Neuronal stem cell (in vitro differentiated cells): ENCODE measurements at regions not wholly inside any gene's neighbourhood (a gene's known extent, or its start where the extent isn't known, plus 50 kb on each side); places are given as distances from the start of the nearest gene placed in this dataset.

ENCODE experiments used
- DNase-seq: peaks from one replicate; pipeline ENCODE4 v3.0.0-alpha.2; 2013; ENCODE audit warnings: low spot score
- H2AFZ ChIP-seq: one replicate; pipeline ENCODE4 v1.6.1; 2013; ENCODE audit warnings: mild to moderate bottlenecking, low read length, inconsistent platforms
- H2AK5ac ChIP-seq: 2 replicates; pipeline ENCODE4 v1.6.1; 2013; ENCODE audit warnings: low read depth, mild to moderate bottlenecking, inconsistent platforms, low read length, moderate library complexity, mixed read lengths
- H2BK120ac ChIP-seq: 2 replicates; pipeline ENCODE4 v1.6.1; 2013; ENCODE audit warnings: low read depth, mild to moderate bottlenecking, inconsistent platforms, low read length, moderate library complexity, mixed read lengths
- H2BK12ac ChIP-seq: one replicate; pipeline ENCODE4 v1.6.1; 2013; ENCODE audit warnings: low read length, inconsistent platforms
- H2BK15ac ChIP-seq: 2 replicates; pipeline ENCODE4 v1.6.1; 2013; ENCODE audit warnings: mild to moderate bottlenecking, low read length, inconsistent platforms, mixed read lengths
- H2BK5ac ChIP-seq: one replicate; pipeline ENCODE4 v1.6.1; 2013; ENCODE audit warnings: inconsistent platforms, mild to moderate bottlenecking, low read length, moderate library complexity
- H3K14ac ChIP-seq: one replicate; pipeline ENCODE4 v1.6.1; 2013; ENCODE audit warnings: low read length, inconsistent platforms
- H3K18ac ChIP-seq: 2 replicates; pipeline ENCODE4 v1.6.1; 2013; ENCODE audit warnings: low read length, inconsistent platforms
- H3K23ac ChIP-seq: 2 replicates; pipeline ENCODE4 v1.6.1; 2013; ENCODE audit warnings: low read depth, mild to moderate bottlenecking, mixed read lengths, low read length, inconsistent platforms; ENCODE audit not compliant: poor library complexity
- H3K27ac ChIP-seq: replicated peaks from 3 replicates; pipeline ENCODE4 v1.5.1; 2013; ENCODE audit warnings: low read length, inconsistent platforms
- H3K27me3 ChIP-seq, 3 experiments: 2 replicates each; pipeline ENCODE4 v1.6.1; 2013; ENCODE audit warnings: low read length in 3 of 3, mild to moderate bottlenecking in 2 of 3, inconsistent platforms in 1 of 3, low read depth in 1 of 3, mixed read lengths in 1 of 3, moderate library complexity in 1 of 3; ENCODE audit not compliant: control insufficient read depth in 3 of 3, insufficient read depth in 3 of 3
- H3K36me3 ChIP-seq, 2 donors: replicated peaks in 1 of 2; 2 replicates each; pipeline ENCODE4 v1.6.1; 2013; ENCODE audit warnings: low read length in 2 of 2; ENCODE audit not compliant: control insufficient read depth in 2 of 2, insufficient read depth in 2 of 2
- H3K4ac ChIP-seq: 2 replicates; pipeline ENCODE4 v1.6.1; 2013; ENCODE audit warnings: inconsistent platforms, mild to moderate bottlenecking, low read length, moderate library complexity
- H3K4me1 ChIP-seq, 2 donors: 1 replicate in 1 of 2; 2 replicates in 1 of 2; pipeline ENCODE4 v1.6.1; 2013; ENCODE audit warnings: low read length in 2 of 2, low read depth in 1 of 2; ENCODE audit not compliant: control insufficient read depth in 2 of 2, insufficient read depth in 1 of 2
- H3K4me2 ChIP-seq: one replicate; pipeline ENCODE4 v1.6.1; 2013; ENCODE audit warnings: mild to moderate bottlenecking, low read length, inconsistent platforms; ENCODE audit not compliant: insufficient read depth, poor library complexity, severe bottlenecking
- H3K4me3 ChIP-seq, 2 donors: 2 replicates each; pipeline ENCODE4 v1.5.1; 2013; ENCODE audit warnings: low read length in 2 of 2, mild to moderate bottlenecking in 2 of 2, inconsistent platforms in 1 of 2, moderate library complexity in 1 of 2
- H3K79me1 ChIP-seq: one replicate; pipeline ENCODE4 v1.6.1; 2013; ENCODE audit warnings: low read depth, mild to moderate bottlenecking, inconsistent platforms, low read length, moderate library complexity
- H3K9ac ChIP-seq: one replicate; pipeline ENCODE4 v1.6.1; 2013; ENCODE audit warnings: mild to moderate bottlenecking, low read depth, low read length, inconsistent platforms; ENCODE audit not compliant: poor library complexity
- H3K9me3 ChIP-seq, 2 donors: replicated peaks in 1 of 2; 2 replicates each; pipeline versions ENCODE3 to v1.6.1; 2013; ENCODE audit warnings: low read length in 2 of 2, mild to moderate bottlenecking in 2 of 2, inconsistent platforms in 1 of 2, low read depth in 1 of 2, mixed read lengths in 1 of 2, moderate library complexity in 1 of 2; ENCODE audit not compliant: control insufficient read depth in 2 of 2, insufficient read depth in 1 of 2
- H4K8ac ChIP-seq: one replicate; pipeline ENCODE4 v1.6.1; 2013; ENCODE audit warnings: low read depth, mild to moderate bottlenecking, inconsistent platforms, low read length, moderate library complexity
- H4K91ac ChIP-seq: one replicate; pipeline ENCODE4 v1.6.1; 2013; ENCODE audit warnings: low read length, low read depth, mild to moderate bottlenecking, inconsistent platforms; ENCODE audit not compliant: poor library complexity
- WGBS, 2 donors: extraction: QIAGEN DNeasy Blood & Tissue Kit; methylation state at CpG; one replicate each; pipeline ENCODE4 v1.1.7; 2013; ENCODE audit warnings: missing lambda C conversion rate in 2 of 2, mixed read lengths in 1 of 2; ENCODE audit not compliant: insufficient read length in 2 of 2, insufficient replicate concordance in 1 of 2; ENCODE audit errors: extremely low coverage in 2 of 2; 5-methylcytosine and 5-hydroxymethylcytosine counted together

DNA sequence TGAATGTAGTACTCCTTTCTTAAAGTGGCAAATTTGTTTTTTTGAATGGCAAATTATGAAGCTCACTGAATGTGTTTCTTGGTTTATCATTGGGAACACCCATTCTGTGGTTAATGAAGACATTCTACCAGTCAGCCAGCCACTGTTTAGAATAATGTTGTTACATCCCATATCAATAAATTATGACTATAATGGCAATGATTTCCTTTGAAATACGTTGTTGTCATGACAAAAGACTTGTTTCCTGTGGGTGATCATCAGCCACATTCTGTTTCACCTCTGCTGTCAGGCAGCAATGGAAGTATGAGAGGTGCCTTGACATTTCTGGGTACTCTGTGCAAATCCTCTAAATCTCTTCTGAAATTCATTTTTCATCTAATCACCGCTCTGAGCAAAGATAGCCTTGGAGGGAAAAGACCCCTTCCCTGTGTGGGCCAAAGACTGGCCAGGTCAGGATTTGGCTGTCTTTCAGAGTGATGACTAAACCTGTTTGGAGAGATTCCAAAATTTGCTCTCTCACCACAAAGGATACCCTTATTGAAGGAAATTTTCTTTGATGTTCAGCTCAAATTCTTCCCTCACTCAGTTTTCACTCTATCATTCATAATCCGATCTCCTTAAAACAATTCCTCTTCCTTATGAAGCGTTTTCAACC, 869.2 kb downstream of the BCL11A start:
- Histone ChIP-seq H3K9me3 (no peaks in the 10 kb centered on the region), H3K27ac (no peak overlapping the region), H3K4me1 (no peaks in the 10 kb centered on the region), H3K14ac (no peak overlapping the region), H3K9ac (no peak overlapping the region), H3K4me2 (no peak overlapping the region), H2BK5ac (no peak overlapping the region), H4K91ac (no peak overlapping the region), H3K4ac (no peak overlapping the region), H3K4me3 (no peak overlapping the region), H2BK120ac (no peak overlapping the region), H2AK5ac (no peak overlapping the region), H3K79me1 (no peaks in the 10 kb centered on the region), H3K23ac (no peak overlapping the region), H2BK12ac (no peak overlapping the region), H2AFZ (no peak overlapping the region), H3K18ac (no peak overlapping the region), H2BK15ac (no peak overlapping the region), H3K36me3 (no peaks in the 10 kb centered on the region), H4K8ac (no peak overlapping the region), H3K27me3 (no peaks in the 10 kb centered on the region)
- 100% methylated on average over 2 of the region's 4 CpGs for WGBS, 2 donors
- no peak for DNase-seq

DNA sequence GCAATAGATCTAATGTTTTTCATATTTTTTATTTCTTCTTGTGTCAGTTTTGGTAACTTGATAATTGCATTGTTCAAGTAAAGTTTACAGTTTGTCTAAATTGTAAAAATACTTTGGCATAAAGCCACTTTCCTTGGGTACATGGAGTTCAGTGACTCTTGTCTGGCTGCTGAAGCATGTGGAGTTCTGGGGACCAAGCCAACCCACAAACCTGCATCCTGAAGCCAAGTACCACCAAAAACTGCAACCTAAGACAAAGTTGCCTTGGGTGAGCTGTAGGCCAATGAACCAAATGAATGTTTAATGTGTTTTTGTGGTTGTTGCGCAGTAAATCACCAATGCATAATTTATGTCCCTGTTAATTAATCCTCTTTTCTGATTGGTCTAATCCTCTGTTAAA, 872.6 kb downstream of the BCL11A start:
- Histone ChIP-seq H2BK5ac (no peak overlapping the region), H3K14ac (no peak overlapping the region), H2BK120ac (no peak overlapping the region), H4K91ac (no peak overlapping the region), H3K79me1 (no peaks in the 10 kb centered on the region), H3K27ac (no peak overlapping the region), H3K36me3 (no peaks in the 10 kb centered on the region), H2AFZ (no peak overlapping the region), H3K4ac (no peak overlapping the region), H3K9me3 (no peaks in the 10 kb centered on the region), H3K23ac (no peak overlapping the region), H2AK5ac (no peak overlapping the region), H2BK12ac (no peak overlapping the region), H2BK15ac (no peak overlapping the region), H3K18ac (no peak overlapping the region), H3K9ac (no peak overlapping the region), H3K4me2 (no peak overlapping the region), H3K27me3 (no peaks in the 10 kb centered on the region), H3K4me1 (no peaks in the 10 kb centered on the region), H4K8ac (no peak overlapping the region), H3K4me3 (no peak overlapping the region)
- DNase-seq, result no peak
- WGBS, 2 donors, result no CpG with 5 or more reads among the region's 1 CpG

DNA sequence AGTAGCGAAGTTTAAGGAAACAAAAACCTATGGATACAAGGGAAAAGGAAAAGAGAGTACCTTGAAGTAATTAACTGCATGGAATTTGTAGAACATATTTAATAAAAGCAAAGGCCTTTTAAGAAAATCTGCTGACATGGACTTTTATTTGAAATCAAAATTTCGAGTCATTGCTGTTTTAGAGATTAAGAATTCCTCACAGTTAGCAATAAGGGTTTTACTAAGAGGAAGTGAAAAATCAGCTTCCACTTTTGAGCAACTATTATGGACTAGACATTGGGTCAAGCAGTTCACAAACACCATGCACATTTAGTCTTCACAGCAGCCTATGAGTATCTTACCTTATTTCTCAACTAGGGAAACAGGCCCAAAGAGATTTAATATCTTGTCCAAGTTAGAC, 876.3 kb downstream of the BCL11A start:
- Histone ChIP-seq H2BK120ac (no peak overlapping the region), H2AFZ (no peak overlapping the region), H4K8ac (no peak overlapping the region), H3K4me3 (no peak overlapping the region), H3K14ac (no peak overlapping the region), H3K79me1 (no peaks in the 10 kb centered on the region), H3K4ac (no peak overlapping the region), H3K36me3 (no peaks in the 10 kb centered on the region), H2AK5ac (no peak overlapping the region), H3K9me3 (no peaks in the 10 kb centered on the region), H3K27me3 (no peaks in the 10 kb centered on the region), H3K4me2 (no peak overlapping the region), H2BK12ac (no peak overlapping the region), H3K4me1 (no peaks in the 10 kb centered on the region), H3K23ac (no peak overlapping the region), H2BK5ac (no peak overlapping the region), H3K9ac (no peak overlapping the region), H4K91ac (no peak overlapping the region), H3K27ac (no peak overlapping the region), H3K18ac (no peak overlapping the region), H2BK15ac (no peak overlapping the region)
- no CpG with 5 or more reads among the region's 2 CpGs for WGBS, 2 donors
- no peak for DNase-seq

DNA sequence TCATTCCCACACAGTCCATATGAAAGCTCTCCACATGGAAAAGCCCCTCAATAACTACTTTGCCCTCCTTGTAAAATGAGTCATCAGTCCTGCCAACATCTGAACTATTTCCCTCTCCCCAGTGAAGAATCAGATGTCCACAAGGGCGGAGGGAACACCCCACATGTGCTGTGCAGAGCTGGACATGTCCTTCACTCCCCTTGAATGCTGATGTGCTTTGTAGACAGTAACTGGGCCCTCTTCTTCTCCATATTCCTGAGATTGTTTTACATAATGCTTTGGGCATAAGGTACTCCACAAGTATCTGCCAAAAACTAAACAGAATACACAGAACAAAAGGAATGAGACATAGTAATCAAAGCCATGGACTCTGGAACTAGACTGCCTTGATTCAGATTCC, 879.4 kb downstream of the BCL11A start:
- Histone ChIP-seq H2BK120ac (no peak overlapping the region), H3K9ac (no peak overlapping the region), H3K79me1 (no peaks in the 10 kb centered on the region), H3K4me2 (no peak overlapping the region), H3K14ac (no peak overlapping the region), H3K4ac (no peak overlapping the region), H3K23ac (no peak overlapping the region), H2BK5ac (no peak overlapping the region), H3K27ac (no peak overlapping the region), H4K8ac (no peak overlapping the region), H2BK12ac (no peak overlapping the region), H3K9me3 (no peaks in the 10 kb centered on the region), H2AFZ (no peak overlapping the region), H2AK5ac (no peak overlapping the region), H4K91ac (no peak overlapping the region), H3K4me1 (no peaks in the 10 kb centered on the region), H3K4me3 (no peak overlapping the region), H3K18ac (no peak overlapping the region), H2BK15ac (no peak overlapping the region), H3K27me3 (no peaks in the 10 kb centered on the region), H3K36me3 (no peaks in the 10 kb centered on the region)
- no peak for DNase-seq
- WGBS, 2 donors, result no CpG with 5 or more reads among the region's 1 CpG
